ENCODE measurements at regions not wholly inside any gene's neighbourhood (a gene's known extent, or its start where the extent isn't known, plus 50 kb on each side); places are given as distances from the start of the nearest gene placed in this dataset.

DNA sequence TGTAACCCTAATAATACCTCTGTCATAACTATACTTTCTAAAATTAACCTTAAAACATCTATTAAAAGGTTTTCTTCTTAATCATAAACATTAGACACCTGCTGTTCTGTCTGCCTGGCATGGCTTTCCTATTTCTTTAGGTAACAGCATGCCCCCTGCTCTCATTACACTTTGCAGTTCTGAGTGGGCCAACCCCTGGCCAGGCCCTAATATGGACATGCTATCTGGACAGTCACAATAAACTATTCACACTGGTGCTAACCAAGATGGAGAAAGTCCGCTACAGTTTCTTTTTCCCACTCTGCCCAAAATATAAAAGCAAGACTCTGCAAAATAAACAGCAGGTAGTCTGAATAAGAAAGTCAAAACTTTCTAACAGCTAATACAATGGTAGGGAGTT is 84.0 kb downstream of the ELAPOR2 start:
- peaks cover 16% of the 10 kb centered on the region for H3K4me1 Mint-ChIP-seq (ENCODE audit: unreplicated experiment)
- no peak for DNase-seq (ENCODE audit: low spot score)
- no peak overlapping the region for H3K4me3 Mint-ChIP-seq (ENCODE audit: unreplicated experiment)
- H3K9me3 Mint-ChIP-seq (ENCODE audit: unreplicated experiment): no peaks in the 10 kb centered on the region
- H3K27me3 Mint-ChIP-seq (ENCODE audit: unreplicated experiment): peaks cover 2% of the 10 kb centered on the region
- no peaks in the 10 kb centered on the region for H3K36me3 Mint-ChIP-seq (ENCODE audit: low read depth, unreplicated experiment)
- no peak overlapping the region for H3K27ac Mint-ChIP-seq (ENCODE audit: unreplicated experiment)
- TF ChIP-seq, protein P1, sequence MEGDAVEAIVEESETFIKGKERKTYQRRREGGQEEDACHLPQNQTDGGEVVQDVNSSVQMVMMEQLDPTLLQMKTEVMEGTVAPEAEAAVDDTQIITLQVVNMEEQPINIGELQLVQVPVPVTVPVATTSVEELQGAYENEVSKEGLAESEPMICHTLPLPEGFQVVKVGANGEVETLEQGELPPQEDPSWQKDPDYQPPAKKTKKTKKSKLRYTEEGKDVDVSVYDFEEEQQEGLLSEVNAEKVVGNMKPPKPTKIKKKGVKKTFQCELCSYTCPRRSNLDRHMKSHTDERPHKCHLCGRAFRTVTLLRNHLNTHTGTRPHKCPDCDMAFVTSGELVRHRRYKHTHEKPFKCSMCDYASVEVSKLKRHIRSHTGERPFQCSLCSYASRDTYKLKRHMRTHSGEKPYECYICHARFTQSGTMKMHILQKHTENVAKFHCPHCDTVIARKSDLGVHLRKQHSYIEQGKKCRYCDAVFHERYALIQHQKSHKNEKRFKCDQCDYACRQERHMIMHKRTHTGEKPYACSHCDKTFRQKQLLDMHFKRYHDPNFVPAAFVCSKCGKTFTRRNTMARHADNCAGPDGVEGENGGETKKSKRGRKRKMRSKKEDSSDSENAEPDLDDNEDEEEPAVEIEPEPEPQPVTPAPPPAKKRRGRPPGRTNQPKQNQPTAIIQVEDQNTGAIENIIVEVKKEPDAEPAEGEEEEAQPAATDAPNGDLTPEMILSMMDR (IDR thresholded peaks at IDR 0.05; ENCODE audit: unreplicated experiment): no peak

DNA sequence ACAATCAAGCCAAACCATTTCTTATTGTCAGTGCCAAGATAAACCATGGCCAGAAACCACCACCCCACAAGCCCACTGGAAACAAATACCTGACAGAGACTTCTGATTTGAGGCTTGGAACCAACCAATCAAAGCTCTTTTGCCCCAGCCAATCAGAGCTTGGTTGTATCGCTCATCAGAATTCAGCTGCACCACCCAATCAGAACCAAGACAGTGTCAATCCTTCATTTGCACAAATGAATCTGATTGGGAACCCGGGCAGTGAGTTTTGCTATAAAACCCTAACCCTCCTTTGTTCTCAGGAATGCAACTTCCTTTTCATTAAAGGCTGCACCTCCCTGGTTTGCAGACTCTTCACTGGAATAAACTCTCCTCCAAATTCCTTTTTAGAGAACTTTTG is 87.4 kb downstream of the ELAPOR2 start:
- Mint-ChIP-seq H3K9me3 (ENCODE audit: unreplicated experiment) (no peaks in the 10 kb centered on the region), H3K27ac (ENCODE audit: unreplicated experiment) (no peak overlapping the region), H3K36me3 (ENCODE audit: low read depth, unreplicated experiment) (no peaks in the 10 kb centered on the region), H3K4me1 (ENCODE audit: unreplicated experiment) (peaks cover 8% of the 10 kb centered on the region), H3K4me3 (ENCODE audit: unreplicated experiment) (no peak overlapping the region), H3K27me3 (ENCODE audit: unreplicated experiment) (no peaks in the 10 kb centered on the region)
- no peak for DNase-seq (ENCODE audit: low spot score)
- TF ChIP-seq, protein P1 (IDR thresholded peaks at IDR 0.05; ENCODE audit: unreplicated experiment): no peak

DNA sequence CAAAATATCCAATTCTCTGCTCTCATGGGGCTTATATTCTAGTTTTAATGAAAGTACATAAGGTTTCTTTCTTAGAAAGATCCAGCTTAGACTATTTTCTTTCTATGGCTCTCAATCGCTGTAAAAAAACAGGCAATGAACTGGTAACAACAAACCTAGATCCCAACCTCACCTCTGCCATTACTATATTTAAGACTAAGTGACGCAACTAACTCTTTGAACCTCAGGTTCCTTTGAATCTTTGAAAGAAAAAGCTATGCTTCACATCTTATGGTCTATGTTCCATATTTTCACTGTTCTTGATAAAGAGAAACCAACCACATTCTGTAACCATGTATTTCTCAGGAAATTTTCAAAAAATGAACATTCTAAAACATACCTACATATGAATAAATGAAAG is 88.5 kb downstream of the ELAPOR2 start:
- no peak overlapping the region for H3K4me3 Mint-ChIP-seq (ENCODE audit: unreplicated experiment)
- no peaks in the 10 kb centered on the region for H3K36me3 Mint-ChIP-seq (ENCODE audit: low read depth, unreplicated experiment)
- no peak for DNase-seq (ENCODE audit: low spot score)
- TF ChIP-seq, protein P1 (IDR thresholded peaks at IDR 0.05; ENCODE audit: unreplicated experiment): no peak
- no peak overlapping the region for H3K27ac Mint-ChIP-seq (ENCODE audit: unreplicated experiment)
- peaks cover 7% of the 10 kb centered on the region for H3K4me1 Mint-ChIP-seq (ENCODE audit: unreplicated experiment)
- no peaks in the 10 kb centered on the region for H3K27me3 Mint-ChIP-seq (ENCODE audit: unreplicated experiment)
- H3K9me3 Mint-ChIP-seq (ENCODE audit: unreplicated experiment): no peaks in the 10 kb centered on the region

DNA sequence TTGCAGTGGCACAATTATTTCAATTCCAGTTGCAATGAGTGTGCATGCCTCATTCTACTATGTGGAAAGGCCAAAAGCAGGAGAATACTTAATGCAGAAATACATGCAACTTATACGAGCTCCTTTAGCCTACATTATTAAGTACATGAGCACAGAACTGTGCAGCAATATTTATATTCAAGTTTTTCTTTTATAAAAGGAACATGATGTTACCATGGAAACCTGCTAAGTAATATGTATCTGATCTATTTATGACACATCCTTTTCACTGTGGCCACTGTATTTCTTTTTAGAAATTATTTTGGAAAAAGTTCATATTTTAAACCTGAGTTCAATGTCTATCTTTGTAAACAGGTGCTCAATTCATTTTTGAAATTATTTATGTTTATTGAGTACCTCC is 88.9 kb downstream of the ELAPOR2 start:
- Mint-ChIP-seq H3K27me3 (ENCODE audit: unreplicated experiment) (no peaks in the 10 kb centered on the region), H3K27ac (ENCODE audit: unreplicated experiment) (no peak overlapping the region), H3K9me3 (ENCODE audit: unreplicated experiment) (no peaks in the 10 kb centered on the region), H3K4me3 (ENCODE audit: unreplicated experiment) (no peak overlapping the region), H3K4me1 (ENCODE audit: unreplicated experiment) (peaks cover 10% of the 10 kb centered on the region), H3K36me3 (ENCODE audit: low read depth, unreplicated experiment) (no peaks in the 10 kb centered on the region)
- DNase-seq (ENCODE audit: low spot score): no peak
- TF ChIP-seq, protein P1 (IDR thresholded peaks at IDR 0.05; ENCODE audit: unreplicated experiment): no peak

DNA sequence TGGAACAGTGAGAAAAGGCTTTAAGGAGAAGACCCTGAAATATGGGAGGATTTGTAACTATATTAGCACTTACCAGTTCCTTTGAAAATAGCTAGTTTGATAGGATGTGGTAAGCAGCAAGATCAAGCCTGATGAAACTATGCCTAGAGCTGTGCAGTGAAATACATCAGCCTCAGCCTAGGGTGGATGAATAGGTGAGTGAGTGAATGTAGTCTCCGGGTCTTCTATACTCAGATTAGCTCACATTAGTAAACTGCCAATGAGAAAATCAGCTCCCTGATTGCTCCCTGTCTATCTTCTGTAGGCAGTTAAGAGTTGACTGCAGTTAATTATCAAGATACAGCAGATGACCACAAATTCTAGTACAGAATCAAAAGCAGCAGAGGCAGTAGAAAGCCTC is 89.6 kb downstream of the ELAPOR2 start:
- no peak for DNase-seq (ENCODE audit: low spot score)
- Mint-ChIP-seq H3K4me1 (ENCODE audit: unreplicated experiment) (peaks cover 14% of the 10 kb centered on the region), H3K4me3 (ENCODE audit: unreplicated experiment) (no peak overlapping the region), H3K36me3 (ENCODE audit: low read depth, unreplicated experiment) (no peaks in the 10 kb centered on the region), H3K9me3 (ENCODE audit: unreplicated experiment) (no peaks in the 10 kb centered on the region), H3K27ac (ENCODE audit: unreplicated experiment) (no peak overlapping the region), H3K27me3 (ENCODE audit: unreplicated experiment) (no peaks in the 10 kb centered on the region)
- TF ChIP-seq, protein P1 (IDR thresholded peaks at IDR 0.05; ENCODE audit: unreplicated experiment): no peak

Data from endothelial cell (in vitro differentiated cells).